GM20000 (cell line): ENCODE measurements at regions not wholly inside any gene's neighbourhood (a gene's known extent, or its start where the extent isn't known, plus 50 kb on each side); places are given as distances from the start of the nearest gene placed in this dataset.
"Not testable (repeated sequence)": the region's sequence is repeated elsewhere in the genome, so short reads cannot be mapped to it uniquely, and the experiment has no call there.

ENCODE experiments used
- DNase-seq: peaks from one replicate; pipeline ENCODE4 v3.0.0; 2012; ENCODE audit warnings: low spot score
- CTCF ChIP-seq: IDR thresholded peaks from 2 replicates; pipeline ENCODE4 v1.5.1; 2012; ENCODE audit warnings: mild to moderate bottlenecking, control low read depth; ENCODE audit errors: extremely low read depth, missing control alignments

GRCh38 chr11:90476442-90477007 is 253.7 kb upstream of the CHORDC1 start:
- TF ChIP-seq CTCF, result peak; percentile 14
- no peak for DNase-seq

GRCh38 chr11:90468923-90469322 is 246.1 kb upstream of the CHORDC1 start:
- no peak for DNase-seq
- TF ChIP-seq CTCF, result no peak

- TF ChIP-seq CTCF, result no peak
Measured at GRCh38 chr11:90465553-90465952, 242.7 kb upstream of the CHORDC1 start.

GRCh38 chr11:90455347-90455920 is 232.6 kb upstream of the CHORDC1 start:
- not testable (repeated sequence) for DNase-seq

More at GRCh38 chr11:90465553-90465952, 242.7 kb upstream of the CHORDC1 start:
- DNase-seq, result no peak

GRCh38 chr11:90453525-90453924 is 230.7 kb upstream of the CHORDC1 start:
- DNase-seq, result no peak
- TF ChIP-seq CTCF, result no peak

GRCh38 chr11:90449606-90450005 is 226.8 kb upstream of the CHORDC1 start:
- DNase-seq, result no peak
- TF ChIP-seq CTCF, result no peak

- DNase-seq, result no peak
- TF ChIP-seq CTCF, result no peak
Measured at GRCh38 chr11:90448256-90448655, 225.4 kb upstream of the CHORDC1 start.

GRCh38 chr11:90447618-90448017 is 224.8 kb upstream of the CHORDC1 start:
- DNase-seq, result no peak
- TF ChIP-seq CTCF, result no peak
